PFSK-1 (cell line): ENCODE measurements at regions not wholly inside any gene's neighbourhood (a gene's known extent, or its start where the extent isn't known, plus 50 kb on each side); places are given as distances from the start of the nearest gene placed in this dataset.

Source experiments
- FOXP2 ChIP-seq: optimal IDR thresholded peaks from 2 replicates; pipeline ENCODE3; 2011; ENCODE audit warnings: borderline replicate concordance, control low read depth, inconsistent platforms; ENCODE audit not compliant: insufficient read depth; ENCODE audit errors: extremely low read length, extremely low read depth
- POLR2AphosphoS5 ChIP-seq: IDR thresholded peaks from 2 replicates; pipeline ENCODE4 v1.6.1; 2012; ENCODE audit warnings: low read depth, mild to moderate bottlenecking, control low read depth, low read length, moderate library complexity
- REST ChIP-seq, 2 experiments: IDR thresholded peaks; 2 replicates each; pipeline versions ENCODE4 v1.6.1 to v1.8.0; 2011 to 2012; ENCODE audit warnings: low read depth in 2 of 2, low read length in 2 of 2, control low read depth in 1 of 2, inconsistent platforms in 1 of 2, mild to moderate bottlenecking in 1 of 2, moderate library complexity in 1 of 2; ENCODE audit not compliant: insufficient read depth in 1 of 2
- SIN3A ChIP-seq: IDR thresholded peaks from 2 replicates; pipeline ENCODE4 v1.6.1; 2012; ENCODE audit warnings: mild to moderate bottlenecking, low read length, moderate library complexity, borderline replicate concordance; ENCODE audit not compliant: insufficient read depth
- TAF1 ChIP-seq: IDR thresholded peaks from 2 replicates; pipeline ENCODE4 v1.6.1; 2012; ENCODE audit warnings: low read length, control low read depth, borderline replicate concordance; ENCODE audit not compliant: insufficient read depth

- no peak for TF ChIP-seq TAF1
- no peak for TF ChIP-seq POLR2AphosphoS5
- TF ChIP-seq REST (IDR thresholded peaks at IDR 0.05; ENCODE audit: insufficient read depth in 1 of 2, low read depth in 2 of 2, low read length in 2 of 2): no peak
- no peak for TF ChIP-seq SIN3A
- TF ChIP-seq FOXP2: no peak
Observed at GRCh38 chr9:2313512-2313911, 298.4 kb downstream of the SMARCA2 start.
